ENCODE measurements at regions not wholly inside any gene's neighbourhood (a gene's known extent, or its start where the extent isn't known, plus 50 kb on each side); places are given as distances from the start of the nearest gene placed in this dataset.

- Mint-ChIP-seq H3K27ac (no peak overlapping the region), H3K9me3 (peaks cover 1 to 13% (median 9%) of the 10 kb centered on the region in 7 donors), H3K36me3 (no peaks in the 10 kb centered on the region), H3K4me1 (no peaks in the 10 kb centered on the region), H3K27me3 (ENCODE audit: low read depth in 3 of 3) (peaks cover 0 to 2% (median 0%) of the 10 kb centered on the region in 3 donors), H3K4me3 (no peak overlapping the region)
- intact Hi-C loops (cut with micrococcal nuclease), result no loop called here
- Histone ChIP-seq H3K79me2 (ENCODE audit: insufficient read depth, low read length) (no peaks in the 10 kb centered on the region), H3K27ac (ENCODE audit: low read depth in 1 of 2, low read length in 2 of 2) (no peak overlapping the region), H3K4me1 (ENCODE audit: control insufficient read depth in 1 of 2, insufficient read depth in 2 of 2, low read length in 2 of 2) (no peaks in the 10 kb centered on the region), H3K9ac (ENCODE audit: insufficient read depth, low read length, poor library complexity, severe bottlenecking) (no peak overlapping the region), H3K27me3 (ENCODE audit: control insufficient read depth in 2 of 2, insufficient read depth in 2 of 2, low read length in 2 of 2) (no peaks in the 10 kb centered on the region), H3K9me3 (replicated peaks in 1 of 2; ENCODE audit: control insufficient read depth in 1 of 2, insufficient read depth in 1 of 2, low read length in 2 of 2) (peaks cover 4 to 6% of the 10 kb centered on the region in 2 donors), H4K20me1 (ENCODE audit: insufficient read depth, low read length) (no peaks in the 10 kb centered on the region), H2AFZ (ENCODE audit: insufficient read depth, low read depth, low read length, poor library complexity, severe bottlenecking) (no peak overlapping the region), H3K36me3 (replicated peaks in 1 of 2; ENCODE audit: control insufficient read depth in 1 of 2, insufficient read depth in 2 of 2, low read length in 2 of 2) (no peaks in the 10 kb centered on the region), H3K4me2 (replicated peaks; ENCODE audit: extremely low read depth, low read length, poor library complexity, severe bottlenecking) (no peak overlapping the region), H3K4me3 (replicated peaks in 1 of 3; ENCODE audit: low read depth in 2 of 3, low read length in 3 of 3) (no peak overlapping the region)
- WGBS (ENCODE audit: insufficient coverage), result no CpG with 5 or more reads among the region's 2 CpGs
- DNase-seq, result no peak
- TF ChIP-seq, protein P1, sequence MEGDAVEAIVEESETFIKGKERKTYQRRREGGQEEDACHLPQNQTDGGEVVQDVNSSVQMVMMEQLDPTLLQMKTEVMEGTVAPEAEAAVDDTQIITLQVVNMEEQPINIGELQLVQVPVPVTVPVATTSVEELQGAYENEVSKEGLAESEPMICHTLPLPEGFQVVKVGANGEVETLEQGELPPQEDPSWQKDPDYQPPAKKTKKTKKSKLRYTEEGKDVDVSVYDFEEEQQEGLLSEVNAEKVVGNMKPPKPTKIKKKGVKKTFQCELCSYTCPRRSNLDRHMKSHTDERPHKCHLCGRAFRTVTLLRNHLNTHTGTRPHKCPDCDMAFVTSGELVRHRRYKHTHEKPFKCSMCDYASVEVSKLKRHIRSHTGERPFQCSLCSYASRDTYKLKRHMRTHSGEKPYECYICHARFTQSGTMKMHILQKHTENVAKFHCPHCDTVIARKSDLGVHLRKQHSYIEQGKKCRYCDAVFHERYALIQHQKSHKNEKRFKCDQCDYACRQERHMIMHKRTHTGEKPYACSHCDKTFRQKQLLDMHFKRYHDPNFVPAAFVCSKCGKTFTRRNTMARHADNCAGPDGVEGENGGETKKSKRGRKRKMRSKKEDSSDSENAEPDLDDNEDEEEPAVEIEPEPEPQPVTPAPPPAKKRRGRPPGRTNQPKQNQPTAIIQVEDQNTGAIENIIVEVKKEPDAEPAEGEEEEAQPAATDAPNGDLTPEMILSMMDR (IDR thresholded peaks at IDR 0.05), result no peak
These were observed 346.1 kb downstream of the RASEF start for GRCh38 chr9:82716821-82717220.

DNA sequence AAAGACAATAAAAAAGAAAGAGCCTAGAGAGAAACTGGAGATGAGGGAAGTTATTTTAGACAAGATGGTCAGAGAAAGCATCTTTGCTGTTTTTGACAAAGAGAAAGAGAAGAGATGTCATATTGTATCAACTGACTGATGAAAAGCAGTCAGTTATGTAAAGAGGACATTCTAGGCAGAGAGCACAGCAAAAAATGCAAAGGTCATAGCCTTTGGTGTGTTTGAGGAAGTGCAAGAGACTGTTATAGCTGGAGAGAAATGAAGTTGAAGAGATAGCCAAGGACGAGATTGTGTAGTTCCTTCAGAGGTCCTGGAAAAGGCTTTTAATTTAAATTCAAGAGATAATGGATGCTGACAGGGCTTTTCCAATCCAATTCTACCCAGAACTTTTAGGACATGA is 342.4 kb downstream of the RASEF start:
- Histone ChIP-seq H3K36me3 (replicated peaks in 1 of 2; ENCODE audit: control insufficient read depth in 1 of 2, insufficient read depth in 2 of 2, low read length in 2 of 2) (no peaks in the 10 kb centered on the region), H3K79me2 (ENCODE audit: insufficient read depth, low read length) (no peaks in the 10 kb centered on the region), H3K4me1 (ENCODE audit: control insufficient read depth in 1 of 2, insufficient read depth in 2 of 2, low read length in 2 of 2) (no peaks in the 10 kb centered on the region), H3K9ac (ENCODE audit: insufficient read depth, low read length, poor library complexity, severe bottlenecking) (no peak overlapping the region), H4K20me1 (ENCODE audit: insufficient read depth, low read length) (no peaks in the 10 kb centered on the region), H3K4me2 (replicated peaks; ENCODE audit: extremely low read depth, low read length, poor library complexity, severe bottlenecking) (no peak overlapping the region), H2AFZ (ENCODE audit: insufficient read depth, low read depth, low read length, poor library complexity, severe bottlenecking) (no peak overlapping the region), H3K27me3 (ENCODE audit: control insufficient read depth in 2 of 2, insufficient read depth in 2 of 2, low read length in 2 of 2) (no peaks in the 10 kb centered on the region), H3K9me3 (replicated peaks in 1 of 2; ENCODE audit: control insufficient read depth in 1 of 2, insufficient read depth in 1 of 2, low read length in 2 of 2) (no peaks in the 10 kb centered on the region), H3K4me3 (replicated peaks in 1 of 3; ENCODE audit: low read depth in 2 of 3, low read length in 3 of 3) (no peak overlapping the region), H3K27ac (ENCODE audit: low read depth in 1 of 2, low read length in 2 of 2) (no peak overlapping the region)
- Mint-ChIP-seq H3K4me3 (no peak overlapping the region), H3K36me3 (no peaks in the 10 kb centered on the region), H3K27ac (no peak overlapping the region), H3K9me3 (peaks cover 0 to 6% (median 3%) of the 10 kb centered on the region in 7 donors), H3K27me3 (ENCODE audit: low read depth in 3 of 3) (peaks cover 0 to 2% (median 0%) of the 10 kb centered on the region in 3 donors), H3K4me1 (no peaks in the 10 kb centered on the region)
- no peak for DNase-seq
- TF ChIP-seq, protein P1 (IDR thresholded peaks at IDR 0.05), result no peak
- WGBS (ENCODE audit: insufficient coverage), result no CpG with 5 or more reads among the region's 1 CpG
- intact Hi-C loops (cut with micrococcal nuclease), result no loop called here

Data from CD14-positive monocyte (primary cell).